HCEC 1CT (cell line): ENCODE measurements at regions not wholly inside any gene's neighbourhood (a gene's known extent, or its start where the extent isn't known, plus 50 kb on each side); places are given as distances from the start of the nearest gene placed in this dataset.
"Not testable (repeated sequence)": the region's sequence is repeated elsewhere in the genome, so short reads cannot be mapped to it uniquely, and the experiment has no call there.

Experiments used
- DNase-seq: peaks from one replicate; pipeline ENCODE4 v3.0.0-alpha.2; 2017

DNA sequence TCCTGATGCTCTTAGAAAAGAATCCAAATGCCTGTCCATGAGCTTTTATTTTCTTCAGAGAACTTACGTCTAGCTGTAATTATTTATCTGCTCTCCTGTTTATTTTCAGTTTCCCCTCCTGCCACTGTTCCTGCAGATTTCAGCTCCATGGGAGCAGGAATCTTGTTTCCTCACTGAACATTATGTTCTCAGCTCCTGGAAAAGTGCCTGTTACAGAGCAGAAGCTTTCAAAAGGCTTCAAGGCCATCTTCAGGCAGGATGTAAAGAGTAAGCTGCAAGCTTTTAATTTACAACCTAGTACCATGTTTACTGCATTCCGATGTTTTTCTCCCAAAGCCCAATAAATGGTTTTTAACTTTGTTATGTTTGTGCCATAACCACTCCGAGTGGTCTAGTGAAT is 98.4 kb upstream of the BTG1 start:
- peak; percentile 28 for DNase-seq

DNA sequence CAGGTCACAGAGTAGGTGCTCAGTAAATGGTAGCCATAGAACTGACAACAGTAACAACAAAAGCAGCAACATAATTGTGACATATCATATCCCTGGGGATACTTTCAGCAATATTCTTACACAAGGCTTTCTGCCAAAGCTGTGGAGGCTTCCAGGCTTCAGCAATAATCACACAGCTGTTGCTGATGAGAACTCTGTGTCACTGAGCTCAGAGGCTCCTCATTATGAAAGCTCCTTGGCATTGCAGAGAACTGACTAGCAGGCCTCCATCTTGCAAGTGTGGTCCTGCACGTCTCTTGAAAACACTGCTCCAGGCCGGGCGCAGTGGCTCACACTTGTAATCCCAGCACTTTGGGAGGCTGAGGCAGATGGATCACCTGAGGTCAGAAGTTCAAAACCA is 97.3 kb upstream of the BTG1 start:
- peak; percentile 11 for DNase-seq

DNA sequence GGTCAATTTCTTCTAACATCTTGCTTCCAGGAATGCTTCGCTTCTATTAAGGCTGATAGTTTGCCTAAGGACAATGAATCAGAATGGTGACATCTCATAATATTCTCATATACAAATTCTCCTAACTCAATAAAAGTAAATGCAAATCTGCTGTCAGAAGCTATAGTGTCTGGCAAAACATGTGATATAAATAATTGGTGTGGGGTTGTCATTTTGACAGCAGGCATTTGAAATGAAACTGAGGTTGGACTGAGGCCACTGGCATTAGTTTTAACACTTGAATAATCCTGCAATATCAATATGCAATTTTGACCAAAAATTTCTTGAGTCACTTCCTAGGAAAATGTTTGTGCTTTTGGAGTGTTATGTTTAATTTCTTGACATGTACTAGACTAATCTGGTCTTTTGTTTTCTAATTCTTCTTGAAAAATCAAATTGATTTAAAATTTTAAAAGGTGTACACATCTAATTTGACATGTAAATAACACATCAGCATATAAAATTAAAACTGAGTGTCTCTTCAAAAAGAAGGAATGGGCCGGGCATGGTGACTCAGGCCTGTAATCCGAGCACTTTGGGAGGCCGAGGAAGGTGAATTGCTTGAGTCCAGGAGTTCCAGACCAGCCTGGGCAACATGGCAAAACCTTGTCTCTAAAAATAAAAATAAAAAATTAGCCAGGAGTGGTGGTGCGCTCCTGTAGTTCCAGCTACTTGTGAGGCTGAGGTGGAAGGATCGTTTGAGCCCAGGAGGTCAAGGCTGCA is 92.3 kb upstream of the BTG1 start:
- no peak for DNase-seq

DNA sequence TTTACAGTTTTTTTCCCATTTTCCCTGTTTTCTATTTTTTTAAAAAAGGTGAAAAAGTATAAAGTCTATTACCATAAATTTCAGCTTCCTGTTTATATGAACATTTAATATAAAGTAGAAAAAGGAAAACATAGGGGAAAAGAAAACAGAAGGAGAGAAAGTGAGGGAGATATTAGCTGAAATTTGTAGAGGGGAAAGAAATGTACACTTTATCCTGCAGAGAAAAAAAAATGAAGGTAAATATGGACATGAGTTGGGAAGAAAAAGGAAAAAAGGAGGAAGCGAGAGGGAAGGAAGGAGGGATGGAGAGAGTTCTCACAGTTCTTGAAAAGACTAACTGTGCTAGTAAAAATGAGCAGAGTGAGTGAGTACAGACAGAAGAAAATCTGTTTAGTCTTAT is 91.6 kb upstream of the BTG1 start:
- DNase-seq: no peak

DNA sequence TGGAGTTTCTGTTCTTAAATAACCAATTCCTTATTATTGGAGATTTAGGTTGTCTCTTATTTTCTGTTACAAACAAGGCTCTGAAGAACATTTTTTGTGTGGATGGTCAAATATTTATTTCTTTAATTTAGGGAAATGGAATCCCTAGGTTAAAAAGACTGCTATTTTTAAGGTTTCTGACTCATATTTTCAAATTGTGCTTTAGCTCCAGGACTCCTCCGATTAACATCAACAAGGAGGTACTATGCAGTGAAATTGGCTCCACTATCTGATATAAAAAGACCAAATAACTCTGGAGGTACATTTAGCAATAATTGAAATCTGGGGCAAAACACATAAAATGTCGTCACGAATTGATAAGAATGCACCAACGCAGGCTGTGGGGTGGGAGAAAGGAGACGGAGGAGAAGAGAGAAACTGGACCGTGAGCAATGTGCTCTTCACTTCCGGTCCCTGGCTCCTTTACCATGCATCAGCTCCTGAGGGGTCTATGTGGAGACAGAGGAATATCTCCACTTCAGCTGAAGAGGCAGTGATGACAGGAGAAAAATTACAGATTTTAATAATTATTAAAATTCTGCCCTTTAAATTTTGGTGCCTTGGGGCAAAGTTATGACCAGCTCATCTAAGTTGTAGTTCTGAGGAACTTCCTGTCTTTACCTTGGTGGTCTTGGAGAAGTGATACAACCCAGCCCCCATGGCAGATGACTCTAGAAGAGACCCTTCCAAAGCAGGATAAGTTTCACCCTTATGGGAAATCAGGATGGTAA is 90.2 kb upstream of the BTG1 start:
- DNase-seq: no peak

DNA sequence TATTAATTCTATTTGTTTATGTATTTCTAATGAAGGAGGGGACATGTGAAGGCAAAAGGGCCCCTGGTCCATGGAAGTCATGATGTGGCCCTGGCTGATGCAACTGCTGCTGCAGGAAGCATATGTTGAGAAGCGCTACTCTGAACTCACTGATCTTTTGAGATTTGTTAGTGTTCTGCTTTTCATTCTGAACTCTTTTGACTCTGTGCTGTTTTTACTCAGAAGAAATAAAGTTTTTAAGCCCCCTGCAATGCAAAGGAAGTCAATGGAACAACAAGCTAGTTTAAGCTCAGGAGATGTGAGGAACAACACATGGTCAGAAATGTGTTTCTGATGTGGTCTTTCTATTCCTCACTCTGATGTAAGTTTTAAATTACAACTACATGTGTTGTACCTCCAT is 88.9 kb upstream of the BTG1 start:
- no peak for DNase-seq

DNA sequence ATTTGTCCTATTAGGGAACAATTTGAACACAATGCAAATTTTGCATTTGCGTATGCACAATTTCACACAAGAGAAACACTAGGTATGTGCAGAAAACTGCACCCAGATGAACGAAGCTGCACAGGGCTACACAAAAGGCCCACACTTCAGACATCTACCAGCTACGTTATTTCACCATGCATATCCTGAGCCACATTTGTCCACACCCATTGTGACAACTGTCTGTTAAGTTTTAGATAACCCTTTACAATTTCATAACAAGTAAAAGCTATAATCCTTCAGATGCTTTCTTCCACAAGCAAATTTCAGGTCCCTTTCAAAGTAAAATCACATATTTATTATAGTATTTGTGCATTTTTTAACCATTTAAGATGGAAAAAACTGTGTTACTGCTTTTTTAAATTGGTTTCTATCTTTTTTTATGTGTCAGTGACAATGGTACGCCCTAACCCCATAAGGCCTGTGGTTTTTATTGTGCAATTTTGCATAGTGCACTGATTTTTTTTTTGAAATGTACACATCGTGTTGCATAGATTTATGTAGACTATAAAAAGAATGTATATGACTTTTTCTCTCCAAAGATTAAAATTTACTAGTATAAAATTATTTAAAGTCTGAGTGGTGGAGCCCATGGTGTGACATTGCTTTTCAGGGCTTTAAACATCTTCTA is 87.8 kb upstream of the BTG1 start:
- DNase-seq: no peak

DNA sequence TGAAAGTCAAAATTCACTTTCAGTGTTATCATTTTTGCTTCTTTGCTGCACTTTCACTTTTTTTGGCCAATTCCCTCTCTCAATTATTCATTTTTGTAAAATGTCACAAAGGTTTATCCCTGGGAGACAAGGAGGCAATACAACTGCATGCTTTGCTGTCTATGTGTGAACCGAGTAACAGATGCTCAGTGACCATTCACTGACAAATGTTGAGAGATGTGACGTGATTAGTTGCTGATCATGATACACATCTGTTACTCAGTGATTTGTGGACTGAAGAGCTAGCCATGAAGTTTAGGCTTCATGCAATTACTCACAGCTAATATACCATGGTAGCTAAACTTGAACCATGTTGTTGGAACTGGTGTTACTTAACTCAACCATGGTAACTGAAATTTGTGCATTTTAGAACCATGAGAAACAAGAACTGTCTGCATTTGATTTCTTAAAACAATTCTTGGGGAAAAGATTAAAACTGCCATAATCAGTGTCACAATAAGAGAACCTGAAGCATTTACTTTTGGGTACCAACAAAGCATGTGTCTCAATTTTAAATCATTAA is 86.8 kb upstream of the BTG1 start:
- not testable (repeated sequence) for DNase-seq

DNA sequence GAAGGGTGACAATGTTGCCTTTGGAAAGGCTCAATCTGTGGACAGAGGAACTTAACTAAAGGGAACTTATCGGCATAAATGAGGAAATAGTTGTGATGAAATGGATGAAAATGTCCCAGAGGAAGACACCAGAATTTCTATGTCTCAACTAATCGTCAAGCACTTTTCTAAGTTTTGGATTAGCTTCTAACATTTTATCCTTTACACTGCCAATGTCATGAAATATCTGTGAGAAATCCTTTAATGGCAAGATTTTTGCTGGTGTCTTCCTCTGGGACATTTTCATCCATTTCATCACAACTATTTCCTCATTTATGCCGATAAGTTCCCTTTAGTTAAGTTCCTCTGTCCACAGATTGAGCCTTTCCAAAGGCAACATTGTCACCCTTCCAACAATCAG is 86.3 kb upstream of the BTG1 start:
- DNase-seq: not testable (repeated sequence)

DNA sequence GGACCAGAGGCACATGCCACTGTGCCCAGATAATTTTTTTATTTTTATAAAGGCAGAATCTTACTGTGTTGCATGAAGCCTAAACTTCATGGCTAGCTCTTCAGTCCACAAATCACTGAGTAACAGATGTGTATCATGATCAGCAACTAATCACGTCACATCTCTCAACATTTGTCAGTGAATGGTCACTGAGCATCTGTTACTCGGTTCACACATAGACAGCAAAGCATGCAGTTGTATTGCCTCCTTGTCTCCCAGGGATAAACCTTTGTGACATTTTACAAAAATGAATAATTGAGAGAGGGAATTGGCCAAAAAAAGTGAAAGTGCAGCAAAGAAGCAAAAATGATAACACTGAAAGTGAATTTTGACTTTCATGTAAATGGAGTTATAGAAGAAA is 85.9 kb upstream of the BTG1 start:
- not testable (repeated sequence) for DNase-seq

DNA sequence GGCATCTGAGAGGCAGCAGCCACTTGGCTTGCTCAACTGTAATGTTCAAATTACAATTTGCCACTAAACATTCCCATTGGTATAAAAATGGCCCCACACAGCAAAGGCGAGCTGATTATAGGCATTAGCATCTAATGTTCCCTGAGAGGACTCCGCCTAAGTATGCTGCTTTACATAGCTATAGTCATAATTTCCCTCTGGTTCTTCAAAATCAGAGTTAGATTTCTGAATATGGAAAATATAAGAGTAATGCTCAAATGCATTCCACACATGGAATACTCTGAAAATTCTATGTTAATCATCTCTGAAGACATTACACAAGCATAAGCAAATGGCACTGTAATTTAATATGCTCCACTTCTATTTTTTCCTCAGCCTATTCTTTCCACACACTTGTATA is 83.7 kb upstream of the BTG1 start:
- DNase-seq: no peak

DNA sequence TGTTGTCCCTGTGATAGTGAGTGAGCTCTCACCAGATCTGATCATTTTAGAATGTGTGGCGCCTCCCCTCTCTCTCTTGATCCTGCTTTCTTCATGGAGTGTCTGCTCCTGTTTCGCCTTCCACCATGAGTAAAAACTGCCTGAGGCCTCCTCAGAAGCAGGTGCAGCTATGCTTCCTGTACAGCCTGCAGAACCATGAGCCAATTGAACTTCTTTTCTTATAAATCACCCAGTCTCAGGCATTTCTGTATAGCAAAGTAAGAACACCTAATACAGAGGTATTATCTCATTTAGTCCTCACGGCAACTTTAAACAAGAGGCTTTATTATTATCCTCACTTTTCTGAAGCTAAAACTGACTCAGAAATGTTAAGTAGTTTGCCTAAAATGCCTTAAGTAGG is 81.3 kb upstream of the BTG1 start:
- DNase-seq: no peak

DNA sequence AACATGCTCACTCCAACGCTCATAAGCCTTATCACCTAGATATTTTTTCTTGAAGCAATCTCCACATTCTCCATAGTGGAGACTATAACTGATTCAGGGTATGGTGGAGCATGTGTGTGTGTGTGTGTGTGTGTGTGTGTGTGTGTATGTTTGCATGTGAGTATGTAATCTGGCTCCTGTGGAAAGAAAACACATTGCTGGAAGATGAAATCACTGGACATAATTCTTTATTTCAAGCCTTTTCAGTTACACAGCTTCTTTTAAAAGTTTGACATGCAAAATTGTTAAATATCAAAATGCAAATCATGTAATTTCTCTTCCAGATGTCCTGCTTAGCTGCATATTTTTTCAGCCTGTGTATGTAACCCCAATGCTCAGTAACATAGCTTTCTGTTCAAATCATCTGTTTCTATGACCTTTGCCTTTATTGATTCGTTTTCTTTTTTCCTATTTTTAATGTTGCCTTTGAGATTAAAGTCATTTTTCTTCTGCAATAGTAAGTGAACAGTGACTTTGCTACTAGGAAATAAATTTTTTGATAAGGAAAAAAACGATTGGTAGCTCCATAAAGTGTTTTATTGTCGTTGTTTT is 80.5 kb upstream of the BTG1 start:
- DNase-seq: no peak

DNA sequence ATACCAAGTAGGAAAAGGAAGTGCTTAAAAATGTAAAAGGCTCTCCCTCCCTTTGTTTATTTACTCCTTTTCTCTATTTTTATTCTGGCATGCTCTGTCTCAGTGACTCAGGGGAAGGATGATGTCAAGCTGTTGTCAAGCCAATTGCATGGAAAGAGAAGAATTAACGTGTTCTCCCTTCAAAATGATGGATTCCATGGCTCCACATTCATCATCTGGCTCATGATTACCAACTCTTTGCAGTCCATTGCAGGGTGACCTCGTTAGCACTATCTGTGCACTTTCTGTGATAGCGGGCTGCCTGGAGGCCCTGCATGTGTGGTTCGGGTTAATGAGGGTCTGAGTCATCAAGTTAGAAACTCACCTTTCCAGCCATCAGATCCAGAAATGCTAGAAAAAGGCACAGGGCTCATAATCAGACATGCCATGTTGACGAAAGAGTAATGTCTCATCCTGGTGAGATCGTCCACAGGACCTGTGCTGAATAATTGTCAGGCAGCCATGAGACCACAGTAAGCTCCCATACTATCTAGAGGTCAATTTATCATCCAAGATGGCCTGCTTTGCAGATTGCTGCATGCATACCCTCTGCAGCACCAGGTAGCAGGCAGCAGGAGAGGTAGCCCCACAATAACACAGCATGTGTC is 79.2 kb upstream of the BTG1 start:
- peak; percentile 72 for DNase-seq

DNA sequence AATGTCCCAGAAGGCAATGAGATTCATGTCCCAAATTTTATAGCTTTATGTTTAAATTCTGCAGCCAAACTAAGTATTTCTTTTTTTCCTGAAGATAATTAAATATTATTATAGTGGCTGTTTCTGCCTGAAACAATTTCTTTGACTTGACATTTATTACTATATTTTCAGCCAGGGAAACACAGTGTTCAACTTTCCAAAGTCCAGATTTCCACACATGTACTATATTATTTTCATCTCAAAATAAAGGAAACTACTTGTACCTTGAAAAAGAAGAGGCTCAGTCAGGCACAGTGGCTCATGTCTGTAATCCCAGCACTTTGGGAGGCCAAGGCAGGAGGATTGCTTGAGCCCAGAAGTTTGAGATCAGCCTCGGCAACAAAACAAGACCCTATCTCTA is 77.8 kb upstream of the BTG1 start:
- no peak for DNase-seq

DNA sequence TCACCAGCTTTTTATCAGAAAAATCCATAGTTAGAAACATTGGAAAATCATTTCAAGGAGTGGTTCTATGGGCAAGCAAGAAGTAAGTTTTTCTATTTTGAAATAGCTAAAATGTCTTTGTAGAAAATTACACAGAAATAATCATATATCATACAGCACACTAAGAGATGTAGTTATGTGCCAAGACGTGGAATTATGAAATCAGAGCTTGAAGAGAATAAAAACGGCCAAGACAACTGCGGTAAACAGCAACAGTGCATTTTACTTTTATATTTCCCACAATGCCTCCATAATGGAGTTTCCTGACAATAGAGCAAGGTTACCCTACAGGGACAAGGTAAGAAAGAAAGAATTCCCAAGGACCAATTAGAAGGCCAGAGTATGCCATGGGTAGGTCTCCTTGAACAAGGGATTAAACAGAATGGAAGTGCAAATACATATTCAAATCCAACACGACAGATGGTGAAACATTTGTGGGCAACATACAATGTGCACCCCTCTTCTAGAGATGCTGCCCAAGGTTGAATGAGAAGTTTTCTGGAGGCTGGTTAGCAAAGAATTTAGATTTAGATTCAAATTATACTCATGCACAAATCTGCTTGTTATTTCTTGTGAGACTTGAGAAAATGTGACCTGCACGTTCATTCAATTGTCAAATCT is 76.1 kb upstream of the BTG1 start:
- DNase-seq: no peak

DNA sequence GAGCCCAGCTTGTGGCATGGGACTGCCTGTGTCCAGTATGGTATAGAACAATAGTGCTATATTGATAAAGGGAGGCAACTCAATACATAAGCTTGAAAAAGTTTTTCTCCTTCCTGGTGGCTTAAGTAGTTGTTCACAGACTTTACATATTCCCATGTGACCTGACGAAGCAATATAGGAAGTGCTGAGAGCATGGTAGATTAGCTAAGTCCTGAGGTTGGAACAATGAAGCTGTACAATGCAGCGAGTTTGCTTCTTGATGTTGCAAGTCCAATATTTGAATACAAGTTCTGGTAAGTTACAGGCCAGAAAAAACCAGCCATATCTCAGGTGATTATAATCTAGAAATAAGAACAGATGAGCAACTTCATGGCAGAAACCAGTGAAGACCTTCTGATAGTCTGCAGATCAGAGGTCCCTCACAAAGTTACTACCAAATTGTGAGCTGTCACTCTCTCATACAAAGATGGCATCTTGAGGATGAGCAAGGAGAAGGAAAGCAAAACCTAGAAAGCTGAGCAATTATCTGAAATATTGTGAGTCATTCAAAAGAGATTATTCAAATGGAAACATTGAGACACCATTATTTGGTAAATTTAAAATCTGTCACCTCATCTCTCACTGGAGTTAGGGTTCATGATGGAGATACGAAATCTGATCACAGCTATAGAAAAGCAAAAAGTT is 72.9 kb upstream of the BTG1 start:
- no peak for DNase-seq

DNA sequence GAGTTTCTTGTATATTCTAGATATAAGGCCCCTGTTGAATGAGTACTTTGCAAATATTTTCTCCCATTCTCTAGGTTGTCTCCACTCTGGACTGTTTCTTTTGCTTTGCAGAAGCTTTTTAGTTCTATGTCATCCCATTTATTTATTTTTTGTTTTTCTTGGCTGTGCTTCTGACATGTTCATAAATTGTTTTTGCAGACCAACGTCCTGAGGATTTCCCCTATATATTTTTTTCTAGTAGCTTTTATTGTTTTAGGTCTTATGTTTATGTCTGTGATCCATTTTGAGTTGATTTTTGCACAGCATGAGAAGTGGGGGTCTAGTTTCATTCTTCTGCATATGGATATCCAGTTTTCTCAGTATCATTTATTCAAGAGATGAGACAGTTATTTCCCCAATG is 70.4 kb upstream of the BTG1 start:
- DNase-seq: no peak

DNA sequence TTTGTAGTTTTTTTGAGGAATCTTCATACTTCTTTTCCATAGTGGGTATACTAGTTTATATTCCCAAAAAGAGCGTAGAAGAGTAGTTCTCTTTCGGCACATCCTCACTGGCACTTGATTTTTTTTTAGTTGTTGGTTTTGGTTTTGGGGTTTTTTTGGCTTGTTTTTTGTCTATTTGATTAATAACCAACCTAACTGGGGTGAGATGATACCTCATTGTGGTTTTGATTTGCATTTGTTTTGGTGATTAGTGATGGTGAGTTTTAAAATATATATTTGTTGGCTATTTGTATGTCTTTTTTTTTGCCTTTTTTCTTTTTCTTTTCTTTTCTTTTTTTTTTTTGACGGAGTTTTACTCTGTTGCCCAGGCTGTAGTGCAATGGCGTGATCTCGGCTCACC is 69.7 kb upstream of the BTG1 start:
- no peak for DNase-seq

DNA sequence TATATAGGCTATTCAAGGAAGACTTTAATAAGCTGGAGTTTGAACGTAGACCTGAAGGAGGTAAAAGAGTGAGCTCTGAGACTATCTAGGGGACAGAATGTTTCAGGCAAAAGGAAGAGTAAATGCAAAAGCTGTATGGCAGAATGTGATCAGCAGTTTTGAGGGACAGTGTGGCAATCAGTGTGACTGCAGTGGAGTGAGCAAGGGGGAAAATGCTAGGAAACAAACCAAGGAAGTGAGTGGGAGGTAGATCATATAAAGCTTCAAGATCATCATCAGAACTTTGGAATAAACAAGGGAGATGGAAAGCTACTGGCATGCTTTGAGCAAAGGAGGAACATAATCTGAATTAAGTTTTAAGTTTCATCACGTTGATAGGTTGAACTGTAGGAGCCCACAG is 67.5 kb upstream of the BTG1 start:
- no peak for DNase-seq

DNA sequence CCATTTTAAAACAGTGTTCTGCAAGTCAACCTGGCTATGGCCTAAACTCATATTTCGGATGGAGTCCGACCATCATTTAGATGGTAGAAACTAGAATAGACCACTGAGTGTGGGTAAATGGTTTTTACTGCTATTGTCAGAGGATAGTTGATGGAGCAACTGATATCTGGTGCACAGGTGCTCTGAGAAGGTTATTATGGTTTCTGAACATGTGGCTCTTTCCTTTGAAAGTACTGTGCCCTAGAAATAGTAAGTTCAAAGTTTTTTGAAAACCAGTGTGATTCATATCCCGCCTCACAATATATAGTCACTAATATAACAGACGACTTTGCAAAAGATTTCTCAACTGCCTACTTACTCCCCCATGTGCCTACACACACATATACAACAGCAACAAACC is 64.4 kb upstream of the BTG1 start:
- no peak for DNase-seq
